IPS DF 4.7 (cell line): ENCODE measurements at regions not wholly inside any gene's neighbourhood (a gene's known extent, or its start where the extent isn't known, plus 50 kb on each side); places are given as distances from the start of the nearest gene placed in this dataset.

Experiments used
- DNase-seq: peaks from one replicate; pipeline ENCODE4 v3.0.0-alpha.2; 2013; ENCODE audit warnings: low spot score; ENCODE audit errors: extremely low read depth

- no peak for DNase-seq
Observed at GRCh38 chr2:120851116-120851773, 115.6 kb downstream of the GLI2 start.

GRCh38 chr2:120852200-120852815, 116.6 kb downstream of the GLI2 start:
- DNase-seq, result no peak

- DNase-seq, result no peak
Observed at GRCh38 chr2:120853306-120854013, 117.8 kb downstream of the GLI2 start.

GRCh38 chr2:120854014-120854620, 118.4 kb downstream of the GLI2 start:
- DNase-seq, result no peak

- DNase-seq, result no peak
Observed at GRCh38 chr2:120854766-120855530, 119.3 kb downstream of the GLI2 start.

GRCh38 chr2:120855855-120856405, 120.3 kb downstream of the GLI2 start:
- DNase-seq, result no peak

GRCh38 chr2:120856421-120856862, 120.8 kb downstream of the GLI2 start:
- no peak for DNase-seq

GRCh38 chr2:120857422-120857821, 121.8 kb downstream of the GLI2 start:
- no peak for DNase-seq

GRCh38 chr2:120857931-120858330, 122.3 kb downstream of the GLI2 start:
- DNase-seq, result no peak

- DNase-seq, result no peak
Observed at GRCh38 chr2:120858361-120859106, 122.9 kb downstream of the GLI2 start.

- no peak for DNase-seq
Observed at GRCh38 chr2:120859128-120859527, 123.5 kb downstream of the GLI2 start.

GRCh38 chr2:120859814-120860578, 124.3 kb downstream of the GLI2 start:
- DNase-seq, result no peak

- no peak for DNase-seq
Observed at GRCh38 chr2:120860579-120860922, 124.9 kb downstream of the GLI2 start.

- no peak for DNase-seq
Observed at GRCh38 chr2:120861191-120861575, 125.5 kb downstream of the GLI2 start.

GRCh38 chr2:120861576-120862191, 126.0 kb downstream of the GLI2 start:
- no peak for DNase-seq

- no peak for DNase-seq
Observed at GRCh38 chr2:120862201-120863060, 126.8 kb downstream of the GLI2 start.

GRCh38 chr2:120863146-120863545, 127.5 kb downstream of the GLI2 start:
- no peak for DNase-seq

GRCh38 chr2:120863661-120864320, 128.1 kb downstream of the GLI2 start:
- DNase-seq, result no peak
